Adrenal gland (tissue), 9 donors: ENCODE measurements at regions not wholly inside any gene's neighbourhood (a gene's known extent, or its start where the extent isn't known, plus 50 kb on each side); places are given as distances from the start of the nearest gene placed in this dataset.

ENCODE experiments used
- DNase-seq, 7 donors: peaks; one replicate each; pipeline ENCODE4 v3.0.0-alpha.2; 2019 to 2020
- H3K27ac ChIP-seq, 5 donors: fragments of 200-600 bp; sonication (generic) in 4 of 5; 1 replicate in 3 of 5; 2 replicates in 2 of 5; pipeline versions ENCODE4 v1.5.1 to v1.8.0; 2016 to 2020; ENCODE audit warnings: mild to moderate bottlenecking in 1 of 5
- H3K27me3 ChIP-seq: fragments of 200-600 bp; 2 replicates; pipeline ENCODE4 v1.8.0; 2021
- H3K36me3 ChIP-seq, 2 donors: fragments of 200-600 bp; replicated peaks in 1 of 2; 1 replicate in 1 of 2; 2 replicates in 1 of 2; pipeline versions ENCODE4 v1.5.1 to v1.8.0; 2018 to 2022
- H3K4me1 ChIP-seq, 2 donors: fragments of 200-600 bp; replicated peaks in 1 of 2; 1 replicate in 1 of 2; 2 replicates in 1 of 2; pipeline versions ENCODE4 v1.5.1 to v1.8.0; 2018 to 2021
- H3K4me3 ChIP-seq, 4 donors: fragments of 200-600 bp; sonication (generic) in 3 of 4; one replicate each; pipeline ENCODE4 v1.5.1; 2016 to 2018
- H3K9me3 ChIP-seq, 3 donors: fragments of 200-600 bp; sonication (generic) in 1 of 3; replicated peaks in 1 of 3; 1 replicate in 2 of 3; 2 replicates in 1 of 3; pipeline versions ENCODE4 v1.5.1 to v1.8.0; 2016 to 2021
- CTCF ChIP-seq, 6 experiments: fragments of 450-650 bp in 4 of 6; fragments of 200-600 bp in 2 of 6; sonication (generic) in 1 of 6; IDR thresholded peaks; 1 replicate in 5 of 6; 2 replicates in 1 of 6; pipeline versions ENCODE4 v1.5.1 to v1.8.0; 2016 to 2021; ENCODE audit warnings: antibody characterized with exemption in 6 of 6, mild to moderate bottlenecking in 2 of 6, moderate library complexity in 1 of 6
- POLR2A ChIP-seq, 2 donors: fragments of 450-650 bp; IDR thresholded peaks; one replicate each; pipeline ENCODE4 v1.6.1; 2017; ENCODE audit warnings: antibody characterized with exemption in 2 of 2, mild to moderate bottlenecking in 2 of 2, moderate library complexity in 1 of 2
- WGBS, 4 donors: extraction: QIAGEN DNeasy Blood & Tissue Kit in 2 of 4; methylation state at CpG; one replicate each; pipeline versions ENCODE4 v1.1.5 to v1.1.7; 2013 to 2017; 5-methylcytosine and 5-hydroxymethylcytosine counted together
- intact Hi-C, 2 donors: fragments of 100-400 bp; cut with DNase I; formaldehyde crosslinking; loops; one replicate each; pipeline versions ENCODE4 v1.14.1 to v1.15.0; 2022 to 2023
- donor health status: healthy with polysubstance abuse.
- donor health status: Bipolar disorder and iron deficiency.
- donor health status: DM: yes; HTN: yes; CAD: no.
- donor health status: DM: no; HTN: no; CAD: no.
- donor health status: DM: no; HTN: no; CAD: no.

GRCh38 chr6:15849395-15849794, 186.6 kb upstream of the DTNBP1 start:
- no peak for TF ChIP-seq POLR2A (IDR thresholded peaks at IDR 0.05)
- TF ChIP-seq CTCF (IDR thresholded peaks at IDR 0.05) = no peak
- Histone ChIP-seq H3K9me3 (no peaks in the 10 kb centered on the region), H3K4me3 (no peak overlapping the region), H3K36me3 (no peaks in the 10 kb centered on the region), H3K27ac (no peak overlapping the region), H3K4me1 (no peaks in the 10 kb centered on the region), H3K27me3 (no peaks in the 10 kb centered on the region)
- intact Hi-C loops = no loop called here
- 91 to 98% (median 95%) methylated on average over 4 of the region's 4 CpGs for WGBS, 4 donors
- no peak for DNase-seq

DNA sequence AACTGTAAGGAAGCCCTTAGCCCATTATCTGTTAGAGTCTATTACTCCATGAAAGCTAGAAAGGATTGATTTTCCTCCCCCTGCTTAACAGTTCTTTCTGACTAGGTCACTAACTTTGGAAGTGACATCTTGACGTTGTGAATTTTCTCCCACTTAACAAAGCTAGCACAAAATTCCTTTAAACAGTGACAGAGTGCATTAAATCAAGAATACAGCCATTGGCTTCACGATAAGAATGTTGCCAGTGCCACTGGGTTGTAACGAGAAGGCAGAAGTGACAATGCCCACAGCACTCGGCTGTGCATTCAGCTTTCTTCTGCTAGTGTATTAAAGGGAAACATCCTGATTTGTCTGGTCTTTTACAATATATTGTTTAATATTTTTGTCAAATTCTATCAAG, 182.7 kb upstream of the DTNBP1 start:
- no peaks in the 10 kb centered on the region for H3K9me3 ChIP-seq
- intact Hi-C loops = no loop called here
- no peaks in the 10 kb centered on the region for H3K36me3 ChIP-seq
- no peak overlapping the region for H3K4me3 ChIP-seq
- TF ChIP-seq CTCF (IDR thresholded peaks at IDR 0.05) = no peak
- no peak for TF ChIP-seq POLR2A (IDR thresholded peaks at IDR 0.05)
- DNase-seq = no peak
- no peaks in the 10 kb centered on the region for H3K4me1 ChIP-seq
- no peaks in the 10 kb centered on the region for H3K27me3 ChIP-seq
- WGBS, 4 donors = 83 to 90% (median 87%) methylated on average over 4 of the region's 4 CpGs
- H3K27ac ChIP-seq = no peak overlapping the region

- Histone ChIP-seq H3K4me1 (no peaks in the 10 kb centered on the region), H3K27me3 (no peaks in the 10 kb centered on the region), H3K4me3 (no peak overlapping the region), H3K9me3 (no peaks in the 10 kb centered on the region), H3K36me3 (no peaks in the 10 kb centered on the region), H3K27ac (no peak overlapping the region)
- DNase-seq = no peak
- intact Hi-C loops = no loop called here
- TF ChIP-seq POLR2A (IDR thresholded peaks at IDR 0.05) (no peak), CTCF (IDR thresholded peaks at IDR 0.05) (no peak)
Measured at GRCh38 chr6:15843764-15844163, 180.9 kb upstream of the DTNBP1 start.

DNA sequence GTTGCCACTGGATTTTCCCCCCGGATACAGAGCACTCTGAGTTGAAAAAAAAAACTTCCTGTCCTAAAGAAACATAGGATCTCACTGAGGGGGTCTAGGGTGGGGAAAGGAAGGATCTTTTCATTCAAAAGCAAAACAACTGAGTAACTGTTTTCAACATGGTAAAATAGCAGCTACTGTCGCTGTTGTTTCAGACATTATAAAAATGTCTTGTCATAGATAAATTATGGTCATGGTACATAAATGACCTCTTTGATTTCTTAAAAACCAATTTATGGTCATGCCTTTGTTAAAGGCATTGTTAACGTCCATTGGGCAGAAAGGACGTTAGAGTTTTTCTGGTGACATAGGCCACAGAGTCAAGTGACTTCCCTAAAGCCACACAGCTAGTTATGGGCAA, 180.4 kb upstream of the DTNBP1 start:
- no peak overlapping the region for H3K27ac ChIP-seq
- no peak overlapping the region for H3K4me3 ChIP-seq
- H3K36me3 ChIP-seq = no peaks in the 10 kb centered on the region
- no peaks in the 10 kb centered on the region for H3K27me3 ChIP-seq
- WGBS, 4 donors = 71 to 88% (median 77%) methylated on average over 4 of the region's 4 CpGs
- no peaks in the 10 kb centered on the region for H3K9me3 ChIP-seq
- intact Hi-C loops = no loop called here
- DNase-seq = no peak
- H3K4me1 ChIP-seq = no peaks in the 10 kb centered on the region
- TF ChIP-seq POLR2A (IDR thresholded peaks at IDR 0.05) = no peak
- no peak for TF ChIP-seq CTCF (IDR thresholded peaks at IDR 0.05)
